NCI-H2171 treated with DMSO at 0.1 percent for 48 hours (cell line): ENCODE measurements at regions not wholly inside any gene's neighbourhood (a gene's known extent, or its start where the extent isn't known, plus 50 kb on each side); places are given as distances from the start of the nearest gene placed in this dataset.
"Not testable (repeated sequence)": the region's sequence is repeated elsewhere in the genome, so short reads cannot be mapped to it uniquely, and the experiment has no call there.

Source experiments
- DNase-seq: peaks from one replicate; lab custom pipeline; 2025; lab: John Stamatoyannopoulos, UW

- DNase-seq: no peak
Measured at GRCh38 chr2:40579247-40579646, 127.4 kb upstream of the SLC8A1 start.

GRCh38 chr2:40584432-40584831, 132.5 kb upstream of the SLC8A1 start:
- DNase-seq: no peak

- no peak for DNase-seq
Measured at GRCh38 chr2:40591774-40592173, 139.9 kb upstream of the SLC8A1 start.

- DNase-seq: no peak
Measured at GRCh38 chr2:40592218-40592617, 140.3 kb upstream of the SLC8A1 start.

- DNase-seq: no peak
Measured at GRCh38 chr2:40606862-40607261, 155.0 kb upstream of the SLC8A1 start.

- no peak for DNase-seq
Measured at GRCh38 chr2:40611196-40611595, 159.3 kb upstream of the SLC8A1 start.

GRCh38 chr2:40625849-40626248, 174.0 kb upstream of the SLC8A1 start:
- DNase-seq: no peak

GRCh38 chr2:40628556-40628955, 176.7 kb upstream of the SLC8A1 start:
- no peak for DNase-seq

- no peak for DNase-seq
Measured at GRCh38 chr2:40629768-40630434, 178.0 kb upstream of the SLC8A1 start.

- DNase-seq: no peak
Measured at GRCh38 chr2:40639320-40639719, 187.4 kb upstream of the SLC8A1 start.

- DNase-seq: no peak
Measured at GRCh38 chr2:40642237-40642636, 190.3 kb upstream of the SLC8A1 start.

- DNase-seq: no peak
Measured at GRCh38 chr2:40642726-40643125, 190.8 kb upstream of the SLC8A1 start.

- no peak for DNase-seq
Measured at GRCh38 chr2:40646642-40647041, 194.8 kb upstream of the SLC8A1 start.

GRCh38 chr2:40652155-40652554, 200.3 kb upstream of the SLC8A1 start:
- DNase-seq: no peak

GRCh38 chr2:40653829-40654228, 201.9 kb upstream of the SLC8A1 start:
- no peak for DNase-seq

- no peak for DNase-seq
Measured at GRCh38 chr2:40654346-40654745, 202.5 kb upstream of the SLC8A1 start.

GRCh38 chr2:40658941-40659340, 207.1 kb upstream of the SLC8A1 start:
- DNase-seq: no peak

GRCh38 chr2:40665493-40666232, 213.8 kb upstream of the SLC8A1 start:
- no peak for DNase-seq

GRCh38 chr2:40666398-40666797, 214.5 kb upstream of the SLC8A1 start:
- no peak for DNase-seq

GRCh38 chr2:40668425-40668824, 216.5 kb upstream of the SLC8A1 start:
- DNase-seq: no peak

GRCh38 chr2:40676134-40676790, 224.4 kb upstream of the SLC8A1 start:
- DNase-seq: not testable (repeated sequence)

GRCh38 chr2:40680547-40680946, 228.7 kb upstream of the SLC8A1 start:
- no peak for DNase-seq

GRCh38 chr2:40690036-40690435, 238.1 kb upstream of the SLC8A1 start:
- DNase-seq: no peak
